NCI-H1092 (cell line): ENCODE measurements at regions not wholly inside any gene's neighbourhood (a gene's known extent, or its start where the extent isn't known, plus 50 kb on each side); places are given as distances from the start of the nearest gene placed in this dataset.
"Not testable (repeated sequence)": the region's sequence is repeated elsewhere in the genome, so short reads cannot be mapped to it uniquely, and the experiment has no call there.

Experiments
- DNase-seq: peaks from one replicate; lab custom pipeline; 2025; lab: John Stamatoyannopoulos, UW

GRCh38 chr5:167412556-167412955, 878.9 kb upstream of the WWC1 start:
- DNase-seq: no peak

GRCh38 chr5:167413506-167413905, 877.9 kb upstream of the WWC1 start:
- no peak for DNase-seq

GRCh38 chr5:167414611-167415010, 876.8 kb upstream of the WWC1 start:
- DNase-seq: no peak

- DNase-seq: no peak
Measured at GRCh38 chr5:167415779-167416746, 875.4 kb upstream of the WWC1 start.

GRCh38 chr5:167417662-167418061, 873.8 kb upstream of the WWC1 start:
- no peak for DNase-seq

- DNase-seq: no peak
Measured at GRCh38 chr5:167425161-167425560, 866.3 kb upstream of the WWC1 start.

- DNase-seq: no peak
Measured at GRCh38 chr5:167426501-167426900, 864.9 kb upstream of the WWC1 start.

- DNase-seq: not testable (repeated sequence)
Measured at GRCh38 chr5:167427641-167428040, 863.8 kb upstream of the WWC1 start.

- DNase-seq: no peak
Measured at GRCh38 chr5:167440846-167441245, 850.6 kb upstream of the WWC1 start.

GRCh38 chr5:167442922-167443321, 848.5 kb upstream of the WWC1 start:
- no peak for DNase-seq

GRCh38 chr5:167447466-167448375, 843.7 kb upstream of the WWC1 start:
- no peak for DNase-seq

GRCh38 chr5:167448376-167448775, 843.1 kb upstream of the WWC1 start:
- no peak for DNase-seq

GRCh38 chr5:167451076-167451475, 840.4 kb upstream of the WWC1 start:
- DNase-seq: no peak

GRCh38 chr5:167452136-167452535, 839.3 kb upstream of the WWC1 start:
- no peak for DNase-seq

- no peak for DNase-seq
Measured at GRCh38 chr5:167453246-167454030, 838.0 kb upstream of the WWC1 start.

GRCh38 chr5:167458412-167458811, 833.0 kb upstream of the WWC1 start:
- DNase-seq: no peak

GRCh38 chr5:167460449-167461020, 830.9 kb upstream of the WWC1 start:
- no peak for DNase-seq

- no peak for DNase-seq
Measured at GRCh38 chr5:167463939-167464338, 827.5 kb upstream of the WWC1 start.

- DNase-seq: no peak
Measured at GRCh38 chr5:167466992-167467391, 824.5 kb upstream of the WWC1 start.

GRCh38 chr5:167472566-167473108, 818.8 kb upstream of the WWC1 start:
- no peak for DNase-seq

GRCh38 chr5:167478188-167478587, 813.3 kb upstream of the WWC1 start:
- DNase-seq: no peak
